ENCODE measurements at regions not wholly inside any gene's neighbourhood (a gene's known extent, or its start where the extent isn't known, plus 50 kb on each side); places are given as distances from the start of the nearest gene placed in this dataset.

DNA sequence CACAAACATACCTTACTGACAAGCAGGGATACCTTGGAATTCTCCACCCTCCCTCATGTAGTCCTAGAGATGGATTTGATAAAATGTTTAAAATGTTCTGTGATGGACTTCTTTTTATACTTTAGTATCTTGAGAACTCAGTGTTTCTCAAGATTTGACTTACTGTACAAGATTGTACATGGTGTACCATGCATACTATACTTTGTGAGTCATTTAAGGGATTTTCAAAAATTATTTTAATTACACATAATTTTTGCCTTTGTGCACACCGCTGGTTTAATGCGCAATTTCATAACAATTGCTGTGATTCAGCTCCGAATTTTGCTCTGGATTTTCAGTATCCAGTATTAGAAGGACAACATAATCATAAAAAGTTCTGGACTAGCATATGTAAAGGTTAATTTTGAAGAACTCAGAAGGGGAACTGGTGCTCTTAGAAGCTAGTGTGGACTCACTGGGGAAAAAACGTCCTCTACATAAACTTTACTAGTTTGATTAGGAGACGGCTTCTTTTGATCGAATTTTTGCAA, 78.6 kb upstream of the ACSL3 start:
- no peak overlapping the region for H3K4me3 ChIP-seq
- ATAC-seq (replicated peaks in 6 of 8), result peak in 2 of 8 experiments; percentile 27 to 28
- 46 to 89% (median 74%) methylated on average over 3 to 6 of the region's 6 CpGs; no CpG with 5 or more reads in 2 of the 10 experiments for WGBS, 10 experiments
- peaks cover 0 to 2% of the 10 kb centered on the region in 2 donors for H3K4me1 ChIP-seq (replicated peaks in 1 of 2)
- H3K27ac ChIP-seq, result no peak overlapping the region
- in situ Hi-C loops (cut with MboI; ENCODE audit: low pct_unique_long_range_greater_than_20kb in 2 of 9, low sequenced_read_pairs in 9 of 9, unreplicated experiment in 9 of 9), result no loop called here

DNA sequence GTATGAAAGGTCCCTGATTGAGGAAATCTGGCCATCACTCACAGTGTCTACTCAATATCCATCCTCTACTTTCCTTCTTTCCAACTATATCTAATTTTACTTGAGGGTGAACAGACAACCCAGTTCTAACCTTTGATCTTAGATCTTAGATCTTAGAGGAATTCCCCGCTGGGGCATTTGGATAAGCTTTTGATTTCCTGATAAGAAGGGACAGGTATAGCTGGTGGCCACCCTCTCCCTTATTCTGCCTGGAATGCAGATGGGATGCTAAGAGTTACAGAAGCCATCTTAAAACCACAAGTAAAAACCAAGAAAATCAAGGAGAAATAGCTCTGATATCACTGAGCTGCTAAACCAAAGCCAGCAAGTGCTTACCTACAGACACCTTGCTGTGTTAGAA, 77.2 kb upstream of the ACSL3 start:
- Histone ChIP-seq H3K4me3 (no peak overlapping the region), H3K4me1 (replicated peaks in 1 of 2) (peaks cover 0 to 2% of the 10 kb centered on the region in 2 donors), H3K27ac (no peak overlapping the region)
- in situ Hi-C loops (cut with MboI; ENCODE audit: low pct_unique_long_range_greater_than_20kb in 2 of 9, low sequenced_read_pairs in 9 of 9, unreplicated experiment in 9 of 9), result no loop called here
- no peak for ATAC-seq (replicated peaks in 6 of 8)
- WGBS, 10 experiments, result 83 to 100% (median 94%) methylated on average over 1 of the region's 1 CpG; no CpG with 5 or more reads in 6 of the 10 experiments

DNA sequence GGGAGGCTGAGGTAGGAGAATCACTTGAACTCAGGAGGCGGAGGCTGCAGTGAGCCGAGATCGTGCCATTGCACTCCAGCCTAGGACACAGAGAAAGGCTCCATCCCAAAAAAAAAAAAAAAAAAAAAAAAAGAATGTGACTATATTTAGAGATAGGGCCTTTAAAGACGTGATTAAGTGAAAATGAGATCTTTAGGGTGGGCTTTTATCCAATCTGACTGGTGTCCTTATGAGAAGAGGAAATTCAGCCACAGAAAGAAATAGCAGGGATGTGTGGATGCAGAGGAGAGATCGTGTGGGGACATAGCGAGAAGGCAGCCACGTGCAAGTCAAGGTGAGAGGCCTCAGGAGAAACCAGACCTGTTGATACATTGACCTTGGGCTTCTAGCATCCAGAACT, 69.9 kb upstream of the ACSL3 start:
- no peak overlapping the region for H3K27ac ChIP-seq
- ATAC-seq (replicated peaks in 6 of 8), result no peak
- in situ Hi-C loops (cut with MboI; ENCODE audit: low pct_unique_long_range_greater_than_20kb in 2 of 9, low sequenced_read_pairs in 9 of 9, unreplicated experiment in 9 of 9), result no loop called here

DNA sequence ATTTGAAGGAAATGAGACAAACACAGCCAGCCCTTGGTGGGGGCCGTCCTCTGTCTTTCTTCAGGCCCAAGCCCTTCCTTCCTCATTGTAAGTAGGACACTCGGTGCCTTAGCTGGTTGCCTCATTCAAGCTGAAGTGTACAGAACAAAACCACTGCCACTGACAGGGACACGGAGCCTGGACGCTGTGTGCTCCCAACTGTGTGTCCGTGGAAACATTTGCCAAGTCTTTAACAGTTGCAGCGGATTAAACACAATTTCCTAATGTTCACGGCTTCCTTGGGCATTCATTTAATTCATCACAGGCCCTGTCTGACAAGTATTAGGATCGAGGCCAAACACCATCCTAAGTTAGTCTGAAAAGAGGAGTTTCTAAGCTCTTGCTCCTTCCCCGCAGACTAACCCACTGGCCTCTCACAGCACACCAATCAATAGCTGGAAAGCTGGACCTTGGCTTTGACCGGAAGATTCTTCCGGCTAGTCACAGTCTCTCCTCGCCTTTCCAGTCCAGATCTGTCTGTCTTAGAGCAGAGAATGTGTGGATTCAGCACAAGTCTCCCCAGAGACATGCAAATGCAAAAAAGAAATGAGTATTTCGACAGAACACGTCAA, 68.7 kb upstream of the ACSL3 start:
- ATAC-seq (replicated peaks in 6 of 8), result peak in 7 of 8 experiments; percentile 13 to 75 (median 57)
- in situ Hi-C loops (cut with MboI; ENCODE audit: low pct_unique_long_range_greater_than_20kb in 2 of 9, low sequenced_read_pairs in 9 of 9, unreplicated experiment in 9 of 9), result no loop called here
- Histone ChIP-seq H3K27ac (peak overlapping the region in 1 of 2 donors; percentile 25), H3K4me3 (no peak overlapping the region), H3K4me1 (replicated peaks in 1 of 2) (peaks cover 8 to 9% of the 10 kb centered on the region in 2 donors)
- WGBS, 10 experiments, result 7 to 91% (median 72%) methylated on average over 3 to 13 of the region's 14 CpGs

More for the DNA sequence above, 69.9 kb upstream of the ACSL3 start:
- no peak overlapping the region for H3K4me3 ChIP-seq
- 75 to 100% (median 95%) methylated on average over 1 to 7 of the region's 7 CpGs for WGBS, 10 experiments
- peaks cover 7 to 8% of the 10 kb centered on the region in 2 donors for H3K4me1 ChIP-seq (replicated peaks in 1 of 2)

DNA sequence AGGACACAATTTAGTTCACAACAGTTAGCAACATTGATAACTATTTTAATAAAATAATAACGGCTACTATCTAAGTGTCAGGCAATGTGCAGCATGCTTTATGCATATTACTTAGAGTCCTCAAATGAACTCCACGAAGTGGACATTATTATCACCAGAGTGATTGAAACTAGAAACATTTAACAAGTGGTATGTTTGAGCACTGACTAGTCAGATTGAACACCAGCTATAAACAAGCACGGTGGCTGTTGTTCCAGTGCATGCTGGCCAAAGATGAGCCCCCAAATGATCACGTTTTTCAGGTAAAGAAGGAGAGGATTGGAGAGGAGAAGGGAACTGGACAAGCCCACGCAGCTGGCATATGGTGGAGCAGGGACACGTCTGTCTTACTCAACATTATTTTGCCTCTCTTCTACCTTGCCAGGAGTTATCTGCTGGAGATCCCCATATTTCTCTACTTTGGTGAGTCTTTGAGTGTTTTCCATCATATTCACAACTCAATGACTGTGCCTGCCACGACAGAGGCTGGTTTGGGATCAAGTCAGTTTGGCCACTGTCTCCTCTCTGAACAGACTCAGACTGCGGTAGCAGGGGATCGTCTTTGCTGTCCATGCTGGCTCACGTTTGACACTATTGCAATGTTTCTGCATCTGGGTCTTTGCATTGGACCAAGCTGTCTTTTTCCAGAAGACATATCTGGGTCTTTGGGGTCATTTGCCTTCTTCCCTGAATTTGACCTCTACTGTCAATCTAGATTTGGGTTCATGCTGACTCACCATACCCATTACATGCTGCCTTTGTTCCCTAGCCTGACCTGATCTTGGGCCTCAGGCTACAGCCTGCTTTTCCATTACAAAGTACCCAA, 66.0 kb upstream of the ACSL3 start:
- 56 to 100% (median 79%) methylated on average over 1 to 7 of the region's 10 CpGs for WGBS, 10 experiments
- ATAC-seq (replicated peaks in 6 of 8), result no peak
- H3K4me3 ChIP-seq, result no peak overlapping the region
- peaks cover 8 to 12% of the 10 kb centered on the region in 2 donors for H3K4me1 ChIP-seq (replicated peaks in 1 of 2)
- no peak overlapping the region for H3K27ac ChIP-seq
- in situ Hi-C loops (cut with MboI; ENCODE audit: low pct_unique_long_range_greater_than_20kb in 2 of 9, low sequenced_read_pairs in 9 of 9, unreplicated experiment in 9 of 9), result no loop called here

DNA sequence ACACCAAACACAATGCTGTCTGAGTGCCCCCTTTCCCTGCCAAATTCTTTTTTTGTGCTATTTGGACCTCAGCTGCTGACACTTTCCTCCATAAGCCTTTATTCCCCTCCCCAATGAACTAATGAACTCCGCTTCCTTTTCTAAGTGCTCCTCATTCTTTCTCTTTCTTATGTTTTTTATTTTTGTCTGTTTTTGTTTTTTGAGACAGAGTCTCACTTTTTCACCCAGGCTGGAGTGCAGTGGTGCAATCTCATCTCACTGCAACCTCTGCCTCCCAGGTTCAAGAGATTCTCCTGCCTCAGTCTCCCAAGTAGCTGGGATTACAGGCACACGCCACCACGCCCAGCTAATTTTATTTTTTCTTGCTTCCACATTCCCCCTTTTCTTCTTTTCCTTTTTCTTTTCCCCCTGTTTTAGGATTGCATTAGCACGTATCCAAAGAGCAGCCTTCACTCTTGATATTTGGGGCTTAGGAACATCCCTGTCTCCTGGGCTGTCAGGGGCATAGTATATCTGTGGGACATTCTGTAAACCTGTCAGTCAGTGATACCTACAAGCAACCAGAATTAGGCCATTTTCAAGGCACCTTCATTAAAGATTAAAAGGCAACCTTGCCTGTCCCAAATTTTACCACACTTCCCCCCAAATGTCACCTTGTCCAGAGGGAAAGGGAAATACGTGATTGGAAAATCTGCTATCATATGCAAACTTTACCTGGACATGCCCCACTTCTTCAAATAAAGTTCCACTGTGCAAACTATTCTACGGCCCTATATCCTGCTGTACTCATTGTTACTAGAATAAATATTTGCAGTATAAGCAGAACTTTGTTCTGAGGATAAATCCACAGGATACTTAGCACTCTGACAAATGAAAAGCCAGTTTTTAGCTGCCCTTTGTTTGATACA, 65.1 kb upstream of the ACSL3 start:
- H3K4me1 ChIP-seq (replicated peaks in 1 of 2), result peaks cover 8 to 12% of the 10 kb centered on the region in 2 donors
- in situ Hi-C loops (cut with MboI; ENCODE audit: low pct_unique_long_range_greater_than_20kb in 2 of 9, low sequenced_read_pairs in 9 of 9, unreplicated experiment in 9 of 9), result no loop called here
- H3K27ac ChIP-seq, result no peak overlapping the region
- H3K4me3 ChIP-seq, result no peak overlapping the region
- ATAC-seq (replicated peaks in 6 of 8), result peak in 1 of 8 experiments; percentile 20
- 84 to 95% (median 90%) methylated on average over 4 to 6 of the region's 6 CpGs for WGBS, 10 experiments

DNA sequence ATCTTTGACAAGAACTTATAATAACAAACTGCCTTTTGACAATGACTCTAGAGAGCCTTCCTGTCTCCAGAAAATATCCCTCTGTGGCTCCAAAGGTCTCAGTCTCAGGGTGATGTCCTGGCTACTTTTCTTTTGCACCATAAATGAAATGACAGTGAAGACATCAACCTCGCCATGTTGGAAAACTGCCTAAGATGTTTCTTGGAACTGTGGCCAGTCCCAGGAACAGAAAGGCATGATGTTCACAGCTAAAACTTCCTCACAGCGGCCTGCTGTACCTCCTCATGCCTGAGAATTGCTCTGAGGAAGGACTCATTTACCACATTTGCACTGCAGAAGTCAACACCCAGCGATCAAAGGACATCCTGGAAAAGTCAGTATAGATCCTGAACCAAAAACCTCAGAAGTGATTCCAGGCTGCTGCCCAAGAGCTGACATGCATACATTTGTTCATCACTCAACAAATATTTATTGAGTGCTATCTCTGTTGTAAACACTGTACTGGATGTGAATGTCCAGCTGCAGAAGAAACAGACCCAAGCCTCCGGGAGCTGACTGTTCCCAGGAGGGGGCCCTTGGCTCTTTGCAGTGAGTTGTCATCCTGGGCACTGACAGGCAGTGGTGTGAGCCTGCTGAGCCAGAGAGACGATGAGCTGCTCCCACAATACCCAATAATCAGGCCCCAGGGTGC, 64.3 kb upstream of the ACSL3 start:
- in situ Hi-C loops (cut with MboI; ENCODE audit: low pct_unique_long_range_greater_than_20kb in 2 of 9, low sequenced_read_pairs in 9 of 9, unreplicated experiment in 9 of 9), result no loop called here
- peak; percentile 42 to 86 (median 73) for ATAC-seq (replicated peaks in 6 of 8)
- no peak overlapping the region for H3K27ac ChIP-seq
- H3K4me3 ChIP-seq, result no peak overlapping the region
- peaks cover 8 to 12% of the 10 kb centered on the region in 2 donors for H3K4me1 ChIP-seq (replicated peaks in 1 of 2)
- WGBS, 10 experiments, result 49 to 100% (median 55%) methylated on average over 1 to 5 of the region's 5 CpGs; no CpG with 5 or more reads in 4 of the 10 experiments

DNA sequence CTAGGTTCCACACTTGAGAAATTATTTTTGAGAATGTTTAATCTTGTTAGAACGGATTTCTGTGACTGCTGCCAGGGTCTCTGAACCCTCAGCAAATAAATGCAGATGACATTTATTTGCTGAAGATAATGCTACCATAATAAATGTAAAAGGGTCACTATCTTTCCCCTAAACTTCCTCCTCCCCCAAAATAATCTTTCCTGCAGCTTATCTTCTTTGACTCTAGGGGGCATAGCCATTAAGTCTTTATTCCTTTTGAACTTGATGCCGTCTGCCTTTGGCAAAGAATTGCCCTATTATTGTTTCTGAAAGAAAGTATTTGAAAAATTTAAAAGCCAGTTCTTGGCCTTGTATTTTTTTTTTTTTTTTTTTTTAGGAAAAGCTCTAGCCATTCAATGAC, 63.6 kb upstream of the ACSL3 start:
- in situ Hi-C loops (cut with MboI; ENCODE audit: low pct_unique_long_range_greater_than_20kb in 2 of 9, low sequenced_read_pairs in 9 of 9, unreplicated experiment in 9 of 9), result no loop called here
- 0 to 83% (median 28%) methylated on average over 1 to 2 of the region's 2 CpGs for WGBS, 10 experiments
- ATAC-seq (replicated peaks in 6 of 8), result peak in 2 of 8 experiments; percentile 12 to 52
- H3K4me3 ChIP-seq, result no peak overlapping the region
- peaks cover 4 to 9% of the 10 kb centered on the region in 2 donors for H3K4me1 ChIP-seq (replicated peaks in 1 of 2)
- no peak overlapping the region for H3K27ac ChIP-seq

DNA sequence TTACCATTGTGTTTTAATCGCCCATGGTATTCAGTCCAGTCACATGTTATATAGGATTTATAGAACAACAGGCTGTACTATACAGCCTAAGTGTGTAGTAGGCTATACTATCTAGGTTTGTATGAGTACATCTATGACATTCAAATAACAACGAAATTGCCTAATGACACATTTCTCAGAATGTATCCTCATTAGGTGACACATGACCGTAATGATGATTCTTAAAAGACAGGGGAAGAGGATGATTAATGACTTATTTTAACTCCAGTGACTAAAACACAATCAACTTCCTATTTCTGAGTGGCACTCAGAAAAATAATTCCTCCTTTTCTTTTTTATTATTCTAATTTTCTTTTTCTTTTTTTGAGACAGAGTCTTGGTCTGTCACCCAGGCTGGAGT, 63.0 kb upstream of the ACSL3 start:
- peaks cover 0 to 6% of the 10 kb centered on the region in 2 donors for H3K4me1 ChIP-seq (replicated peaks in 1 of 2)
- H3K27ac ChIP-seq, result no peak overlapping the region
- H3K4me3 ChIP-seq, result no peak overlapping the region
- 41 to 100% (median 86%) methylated on average over 2 to 3 of the region's 3 CpGs for WGBS, 10 experiments
- no peak for ATAC-seq (replicated peaks in 6 of 8)
- in situ Hi-C loops (cut with MboI; ENCODE audit: low pct_unique_long_range_greater_than_20kb in 2 of 9, low sequenced_read_pairs in 9 of 9, unreplicated experiment in 9 of 9), result no loop called here

DNA sequence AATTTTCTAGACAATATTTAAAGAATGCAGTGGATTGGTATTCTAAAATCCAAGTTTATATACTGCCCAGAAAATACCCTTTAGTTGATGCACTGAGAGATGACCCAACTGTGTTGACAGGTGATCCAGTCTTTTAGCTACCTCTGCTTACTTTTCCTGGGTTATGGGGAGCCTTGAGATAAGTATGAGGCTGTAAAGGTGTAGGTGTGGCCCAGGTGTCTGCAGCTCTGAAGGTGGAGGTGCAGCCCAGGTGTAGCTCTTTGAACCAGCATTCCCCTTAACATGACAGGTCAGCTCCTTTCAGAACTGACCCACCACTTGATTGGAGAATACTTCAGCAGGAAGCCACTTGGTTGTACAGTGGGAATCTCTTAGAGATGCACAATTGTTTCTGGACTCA, 62.3 kb upstream of the ACSL3 start:
- peaks cover 0 to 6% of the 10 kb centered on the region in 2 donors for H3K4me1 ChIP-seq (replicated peaks in 1 of 2)
- H3K27ac ChIP-seq, result no peak overlapping the region
- in situ Hi-C loops (cut with MboI; ENCODE audit: low pct_unique_long_range_greater_than_20kb in 2 of 9, low sequenced_read_pairs in 9 of 9, unreplicated experiment in 9 of 9), result no loop called here
- H3K4me3 ChIP-seq, result no peak overlapping the region
- no peak for ATAC-seq (replicated peaks in 6 of 8)

DNA sequence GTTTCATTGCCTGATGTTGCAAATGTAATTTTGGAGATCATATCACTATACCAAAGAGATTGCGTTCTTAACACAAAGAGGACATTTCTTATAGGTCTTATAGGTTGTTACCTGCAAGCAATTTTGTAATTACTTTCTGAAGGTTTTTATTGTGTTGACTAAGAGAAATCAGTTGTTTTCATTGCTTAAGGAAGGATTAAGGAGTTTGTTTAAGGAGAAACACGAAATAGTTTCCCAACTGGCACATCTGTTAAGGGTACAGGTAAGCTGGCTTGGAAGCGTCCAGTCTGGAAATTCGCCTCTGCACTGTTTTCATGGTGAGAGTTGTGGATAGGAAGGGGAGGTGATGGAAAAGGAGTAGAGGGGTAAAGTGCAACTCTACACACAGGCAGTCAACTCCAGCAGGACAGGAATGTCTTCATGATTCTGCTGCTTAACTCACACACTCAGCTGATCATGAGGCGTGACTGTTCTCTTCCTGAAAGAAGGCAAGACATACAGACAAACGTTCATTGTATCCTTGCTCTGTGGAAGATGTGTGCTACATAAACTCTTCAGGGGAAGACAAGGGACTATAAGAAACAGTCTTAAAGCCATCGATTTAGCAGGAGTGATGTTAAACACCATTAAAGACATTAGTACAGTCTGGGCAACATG, 61.4 kb upstream of the ACSL3 start:
- WGBS, 10 experiments, result 54 to 100% (median 78%) methylated on average over 1 to 5 of the region's 7 CpGs
- H3K27ac ChIP-seq, result no peak overlapping the region
- peaks cover 0 to 6% of the 10 kb centered on the region in 2 donors for H3K4me1 ChIP-seq (replicated peaks in 1 of 2)
- ATAC-seq (replicated peaks in 6 of 8), result no peak
- in situ Hi-C loops (cut with MboI; ENCODE audit: low pct_unique_long_range_greater_than_20kb in 2 of 9, low sequenced_read_pairs in 9 of 9, unreplicated experiment in 9 of 9), result no loop called here
- no peak overlapping the region for H3K4me3 ChIP-seq
